RWPE1 (cell line): ENCODE measurements at regions not wholly inside any gene's neighbourhood (a gene's known extent, or its start where the extent isn't known, plus 50 kb on each side); places are given as distances from the start of the nearest gene placed in this dataset.
"Not testable (repeated sequence)": the region's sequence is repeated elsewhere in the genome, so short reads cannot be mapped to it uniquely, and the experiment has no call there.

Source experiments
- CTCF ChIA-PET: fragments of 350-600 bp; sonication (Branson Sonifier 250); formaldehyde crosslinking; extraction: SDS; loops from one replicate; lab custom pipeline; 2021; lab: Yijun Ruan, JAX
- POLR2A ChIA-PET: fragments of 400-600 bp; formaldehyde crosslinking; extraction: SDS; loops from one replicate; lab custom pipeline; 2020; ENCODE audit warnings: antibody characterized with exemption; ENCODE audit not compliant: low non-redundant PET; lab: Yijun Ruan, JAX
- DNase-seq: peaks from one replicate; pipeline ENCODE4 v3.0.0; 2012; ENCODE audit warnings: low spot score
- H3K27ac ChIP-seq: fragments of 450-650 bp; 2 replicates; pipeline ENCODE4 v1.5.1; 2017
- CTCF ChIP-seq: fragments of 450-650 bp; conservative IDR thresholded peaks from 2 replicates; pipeline ENCODE4 v1.5.1; 2017; ENCODE audit warnings: low read depth, mild to moderate bottlenecking

- H3K27ac ChIP-seq = no peak overlapping the region
- POLR2A ChIA-PET = no interaction called here
- CTCF ChIA-PET = no interaction called here
- no peak for TF ChIP-seq CTCF
- DNase-seq = no peak
Measured at GRCh38 chr12:23141335-23141734, 516.4 kb downstream of the ETNK1 start.

- DNase-seq, H3K27ac ChIP-seq, POLR2A ChIA-PET, CTCF ChIA-PET: not testable (repeated sequence)
Measured at GRCh38 chr12:23146070-23146469, 521.1 kb downstream of the ETNK1 start.

- ChIA-PET POLR2A (no interaction called here), CTCF (no interaction called here)
- no peak for DNase-seq
- TF ChIP-seq CTCF = no peak
- no peak overlapping the region for H3K27ac ChIP-seq
Measured at GRCh38 chr12:23168459-23168858, 543.5 kb downstream of the ETNK1 start.

- ChIA-PET POLR2A (no interaction called here), CTCF (no interaction called here)
- H3K27ac ChIP-seq = no peak overlapping the region
- no peak for TF ChIP-seq CTCF
- DNase-seq = no peak
Measured at GRCh38 chr12:23169012-23169695, 544.2 kb downstream of the ETNK1 start.

GRCh38 chr12:23169696-23170013, 544.7 kb downstream of the ETNK1 start:
- POLR2A ChIA-PET = no interaction called here
- CTCF ChIA-PET = no interaction called here
- no peak for DNase-seq
- H3K27ac ChIP-seq = no peak overlapping the region
- no peak for TF ChIP-seq CTCF

GRCh38 chr12:23174917-23175316, 549.9 kb downstream of the ETNK1 start:
- no peak overlapping the region for H3K27ac ChIP-seq
- no peak for TF ChIP-seq CTCF
- ChIA-PET CTCF (interaction anchor here (0.6 kb wide), 1 partner anchor 1523 kb away, joined by 3 read pairs; no protein-coding TSS in a partner anchor), POLR2A (no interaction called here)
- DNase-seq = no peak

GRCh38 chr12:23185346-23185745, 560.4 kb downstream of the ETNK1 start:
- no peak for DNase-seq
- no peak overlapping the region for H3K27ac ChIP-seq
- ChIA-PET CTCF (no interaction called here), POLR2A (no interaction called here)
- no peak for TF ChIP-seq CTCF
